Head of caudate nucleus (tissue), 42 donors: ENCODE measurements at regions not wholly inside any gene's neighbourhood (a gene's known extent, or its start where the extent isn't known, plus 50 kb on each side); places are given as distances from the start of the nearest gene placed in this dataset.

Experiments used
- DNase-seq, 42 donors: peaks; one replicate each; pipeline versions ENCODE4 v3.0.0 to v3.0.0-alpha.2; 2020 to 2021; ENCODE audit warnings: mixed read lengths in 7 of 42
- intact Hi-C: fragments of 100-400 bp; cut with DNase I; formaldehyde crosslinking; loops from one replicate; pipeline ENCODE4 v1.15.0; 2022

GRCh38 chr13:70390064-70390463, 281.8 kb upstream of the KLHL1 start:
- DNase-seq: no peak
- intact Hi-C loops: no loop called here

DNA sequence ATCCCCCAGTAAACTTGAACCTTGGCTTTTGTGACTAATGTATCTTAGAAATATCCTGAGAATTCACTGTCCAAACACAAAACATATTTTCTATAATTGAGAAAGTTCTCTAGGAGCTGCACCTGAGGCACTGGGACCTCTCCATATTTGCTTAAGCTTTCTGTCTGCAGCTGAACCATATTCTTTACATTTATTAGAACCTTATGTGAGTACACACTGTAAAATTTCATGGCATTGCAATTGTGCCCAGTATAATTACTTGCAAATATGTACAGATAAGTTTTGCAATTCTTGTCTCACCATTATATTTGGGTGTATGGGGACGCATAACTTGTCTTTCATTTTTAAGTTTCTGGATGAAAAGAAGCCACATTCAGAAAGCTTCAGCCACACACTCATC, 280.7 kb upstream of the KLHL1 start:
- intact Hi-C loops: no loop called here
- DNase-seq: no peak

DNA sequence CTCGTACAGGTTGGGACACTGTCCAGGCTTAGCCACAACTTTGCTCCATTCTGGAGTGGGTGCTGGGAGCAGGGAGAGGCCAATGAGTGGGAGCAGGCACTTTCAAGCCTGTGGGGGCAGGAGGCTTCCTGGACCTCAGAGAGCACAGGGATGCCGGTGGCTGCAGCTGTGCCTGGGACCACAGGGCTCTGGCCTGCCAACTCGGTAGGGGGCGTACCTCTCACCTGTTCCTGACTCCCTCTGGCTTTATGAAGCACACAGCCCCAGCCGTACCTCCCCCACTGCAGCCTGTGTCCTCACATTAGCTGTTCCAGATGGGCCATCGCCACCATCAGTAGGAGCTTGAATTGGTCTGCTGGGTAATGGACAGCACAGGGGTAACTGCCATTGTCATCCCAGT, 278.7 kb upstream of the KLHL1 start:
- intact Hi-C loops: no loop called here

GRCh38 chr13:70385852-70386251, 277.6 kb upstream of the KLHL1 start:
- no peak for DNase-seq
- intact Hi-C loops: no loop called here

More for the DNA sequence above, 278.7 kb upstream of the KLHL1 start:
- DNase-seq: no peak

- no peak for DNase-seq
- intact Hi-C loops: no loop called here
Observed at GRCh38 chr13:70384156-70384555, 275.9 kb upstream of the KLHL1 start.

- no peak for DNase-seq
- intact Hi-C loops: no loop called here
Observed at GRCh38 chr13:70380809-70381208, 272.6 kb upstream of the KLHL1 start.

- intact Hi-C loops: no loop called here
- DNase-seq: no peak
Observed at GRCh38 chr13:70375718-70376117, 267.5 kb upstream of the KLHL1 start.

- intact Hi-C loops: no loop called here
Observed at GRCh38 chr13:70370924-70371323, 262.7 kb upstream of the KLHL1 start.

DNA sequence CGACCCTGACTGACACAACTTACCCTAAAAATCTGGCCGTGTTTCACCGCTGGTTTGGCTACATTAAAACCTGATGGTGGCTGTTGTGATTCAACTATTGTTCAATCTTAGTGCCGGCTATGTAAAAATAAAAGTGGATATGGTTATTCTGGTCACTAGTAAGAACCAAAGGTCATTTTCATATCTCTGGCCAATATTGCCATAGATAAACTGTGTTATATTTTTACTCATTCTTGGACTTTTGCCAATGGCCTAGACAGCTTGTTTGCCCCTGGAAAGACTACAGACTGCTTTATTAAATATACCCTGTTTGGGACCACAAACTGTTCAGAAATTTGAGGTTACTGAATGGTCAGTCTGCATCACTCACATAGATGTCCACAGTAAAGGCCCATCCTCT, 258.5 kb upstream of the KLHL1 start:
- intact Hi-C loops: no loop called here
- no peak for DNase-seq

More at GRCh38 chr13:70370924-70371323, 262.7 kb upstream of the KLHL1 start:
- no peak for DNase-seq

DNA sequence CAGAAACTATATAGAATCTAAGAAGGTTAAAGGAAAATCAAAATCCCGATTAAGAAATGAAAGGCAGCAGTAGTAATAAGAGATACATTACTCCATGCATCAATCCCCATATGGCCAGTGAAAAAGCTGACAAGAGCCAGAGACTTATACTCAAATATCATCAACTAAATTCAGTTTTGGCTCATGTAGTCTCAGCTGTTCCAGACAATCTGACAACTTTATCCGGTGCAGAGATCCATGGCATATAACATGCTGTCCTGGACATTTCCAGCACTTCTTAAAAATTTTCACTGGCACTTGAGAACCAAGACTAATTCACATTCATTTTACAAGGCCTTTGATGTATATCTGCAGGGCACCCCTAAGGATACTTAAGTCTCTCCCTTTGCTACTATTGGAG, 255.7 kb upstream of the KLHL1 start:
- intact Hi-C loops: no loop called here
- no peak for DNase-seq

DNA sequence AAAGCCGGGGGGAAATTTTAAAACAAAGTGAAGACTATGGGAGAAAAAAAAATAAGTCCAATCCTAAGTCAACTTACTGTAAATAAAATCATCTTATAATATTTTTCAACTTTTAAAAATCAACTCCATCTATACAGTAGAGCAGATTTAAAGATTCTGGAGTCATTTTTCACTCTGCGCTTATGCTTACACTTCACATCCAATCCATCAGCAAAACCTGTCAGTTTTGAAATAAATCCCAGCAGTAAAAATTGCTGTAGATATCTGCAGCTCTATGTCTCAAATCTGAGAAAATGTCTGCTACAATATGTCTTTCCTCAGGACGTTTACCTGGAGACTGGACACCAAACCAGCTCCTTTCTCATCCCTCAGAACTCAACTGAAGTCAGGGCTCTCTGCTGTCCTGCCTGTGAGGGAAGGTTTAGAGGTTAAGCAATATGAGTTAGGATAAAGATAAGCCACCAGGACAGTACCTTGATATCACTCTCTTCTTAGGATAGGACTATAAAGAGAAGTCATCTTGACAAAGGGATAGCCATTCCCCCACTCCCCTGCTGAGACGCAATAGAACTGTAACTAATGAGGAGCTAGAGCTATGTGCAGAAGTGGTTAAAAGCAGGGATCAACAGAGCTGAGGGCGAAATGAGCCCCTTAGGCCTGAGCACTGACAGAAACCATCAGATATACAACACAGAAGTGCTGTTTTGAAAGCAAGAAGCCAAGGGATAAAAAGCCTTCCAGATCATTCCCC, 254.7 kb upstream of the KLHL1 start:
- no peak for DNase-seq
- intact Hi-C loops: no loop called here

DNA sequence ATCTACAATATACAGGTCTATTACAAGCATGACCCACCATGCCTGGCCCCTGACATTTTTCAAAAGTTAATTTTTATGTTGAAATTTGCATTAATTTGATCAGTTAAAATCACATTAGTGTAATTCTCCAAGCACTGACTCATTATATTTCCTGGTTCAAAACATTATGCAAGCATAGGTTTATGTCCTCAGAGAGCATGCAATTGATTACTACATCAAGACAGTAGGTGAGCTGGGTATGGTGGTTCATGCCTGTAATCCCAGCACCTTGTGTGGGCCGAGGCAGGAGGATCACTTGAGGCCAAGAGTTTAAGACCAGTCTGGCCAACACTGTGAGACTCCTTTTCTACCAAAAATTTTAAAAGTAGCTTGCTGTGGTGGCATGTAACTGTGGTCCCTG, 248.8 kb upstream of the KLHL1 start:
- no peak for DNase-seq
- intact Hi-C loops: no loop called here

DNA sequence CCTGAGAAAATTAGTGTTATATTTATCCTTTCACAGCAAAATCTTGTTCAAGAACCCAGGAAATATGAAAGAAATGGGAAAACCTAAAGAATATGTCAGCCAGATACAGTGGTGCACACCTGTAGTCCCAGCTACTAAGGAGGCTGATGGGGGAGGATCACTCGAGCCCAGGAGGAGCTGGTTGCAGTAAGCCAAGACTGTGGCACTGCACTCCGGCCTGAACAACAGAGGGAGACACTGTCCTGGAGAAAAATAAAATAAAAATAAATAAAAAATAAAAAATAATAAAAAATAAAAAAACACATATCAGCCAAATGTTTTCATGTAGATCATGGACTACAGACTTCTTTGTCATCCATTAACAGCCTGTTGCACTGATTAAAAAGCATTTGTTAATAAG, 244.8 kb upstream of the KLHL1 start:
- no peak for DNase-seq
- intact Hi-C loops: no loop called here

DNA sequence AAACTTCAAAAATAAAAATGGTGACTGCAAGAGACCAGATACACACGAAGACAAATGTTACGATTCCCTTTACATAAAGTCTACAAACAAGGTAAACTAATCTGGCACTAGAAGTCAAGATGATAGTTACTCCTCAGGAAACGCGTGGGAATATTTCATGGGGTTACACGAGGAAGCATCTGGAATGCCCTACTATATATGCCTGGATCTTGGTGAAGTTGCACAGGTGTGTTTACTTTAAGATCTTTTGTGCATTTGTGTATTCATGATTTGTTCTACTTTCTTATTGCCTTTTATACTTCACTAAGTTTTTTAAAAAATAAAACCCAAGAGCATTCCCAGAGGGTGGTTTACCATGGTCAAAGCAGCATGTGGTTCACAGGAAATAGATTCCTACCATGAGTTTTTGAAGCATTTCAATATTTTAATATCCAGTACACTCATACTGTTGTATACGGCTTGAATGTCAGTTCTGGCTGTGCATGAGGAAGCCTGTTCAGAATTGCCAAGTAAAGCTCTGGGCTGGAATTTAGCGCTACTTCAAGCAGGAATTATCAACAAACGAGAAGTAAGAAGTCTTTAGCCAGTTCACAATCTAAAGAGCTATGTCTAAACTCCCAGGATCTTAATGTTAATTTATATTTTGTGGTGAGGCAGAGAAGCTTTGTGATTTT, 239.8 kb upstream of the KLHL1 start:
- intact Hi-C loops: no loop called here
- no peak for DNase-seq

DNA sequence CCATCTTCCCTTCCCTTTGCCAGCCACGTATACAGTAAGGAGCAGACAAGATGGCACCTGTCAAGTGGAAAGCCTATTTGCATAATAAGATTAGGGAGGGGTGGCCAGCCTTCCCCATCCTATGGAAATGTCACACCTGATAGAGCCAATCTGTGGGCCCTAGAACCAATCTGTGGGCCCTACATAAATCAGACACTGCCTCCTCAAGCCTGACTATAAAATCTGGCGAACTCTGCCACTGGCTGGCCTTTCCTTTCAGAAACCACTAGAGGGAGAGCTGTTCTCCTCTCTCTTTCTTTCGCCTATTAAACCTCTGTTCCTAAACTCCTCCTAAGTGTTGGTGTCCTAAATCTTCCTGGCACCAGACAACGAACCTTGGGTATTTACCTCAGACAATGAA, 231.5 kb upstream of the KLHL1 start:
- intact Hi-C loops: no loop called here
- no peak for DNase-seq

DNA sequence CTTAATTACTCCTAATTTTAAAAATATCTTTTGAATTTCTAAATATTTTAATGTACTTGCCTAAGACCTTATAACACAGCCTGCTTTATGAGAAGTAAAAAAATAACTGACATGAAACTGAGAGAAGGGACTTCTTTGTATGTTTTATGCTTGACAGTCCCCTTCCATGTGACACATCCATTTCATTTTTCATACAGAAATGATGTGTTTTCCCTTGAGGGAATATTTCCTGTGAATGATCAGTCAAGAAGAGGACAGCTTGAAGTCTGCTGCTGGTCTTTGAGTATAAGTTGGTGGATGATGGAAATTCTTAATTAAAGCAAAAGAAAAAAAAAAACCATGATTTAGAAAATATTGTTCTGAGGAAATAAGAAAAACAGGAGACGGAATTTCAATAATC, 230.4 kb upstream of the KLHL1 start:
- intact Hi-C loops: no loop called here
- DNase-seq: no peak

DNA sequence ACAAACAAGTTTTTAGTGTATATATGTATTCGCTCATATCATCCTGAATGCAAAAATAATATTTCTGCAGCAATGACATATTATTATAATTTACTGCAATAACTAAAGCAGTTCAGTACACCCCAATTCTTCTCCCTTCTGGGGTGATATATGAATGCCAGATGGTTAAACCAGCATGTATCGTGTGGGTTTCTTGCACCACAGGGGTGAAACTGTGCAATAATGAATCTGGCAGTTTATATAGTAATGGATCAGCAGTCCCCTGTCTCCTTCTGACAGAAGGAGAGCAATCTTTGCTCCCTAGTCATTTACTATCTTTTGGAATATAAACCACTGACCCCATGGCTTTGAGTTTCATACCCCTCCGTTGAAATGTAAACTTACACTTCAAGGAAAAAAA, 228.6 kb upstream of the KLHL1 start:
- no peak for DNase-seq
- intact Hi-C loops: no loop called here

DNA sequence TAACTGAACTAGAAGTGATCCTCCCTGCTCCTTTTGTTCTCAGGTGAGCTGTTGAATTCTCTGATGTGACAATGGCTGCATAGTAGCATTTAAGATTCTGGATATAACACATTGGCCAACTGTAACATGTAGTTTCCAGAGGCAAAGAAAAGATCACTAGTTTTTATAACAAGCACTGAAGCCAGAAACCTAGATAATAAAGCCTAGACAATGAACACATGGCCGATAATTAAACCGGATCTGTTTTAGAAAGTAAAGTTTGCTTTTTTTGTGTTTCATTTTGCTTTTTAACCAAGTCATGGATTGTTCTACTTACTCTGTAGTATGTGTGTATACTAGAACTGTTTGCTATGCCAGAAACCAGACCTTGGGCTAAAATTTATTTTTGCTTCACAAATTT, 225.5 kb upstream of the KLHL1 start:
- intact Hi-C loops: no loop called here
- DNase-seq: no peak

- no peak for DNase-seq
- intact Hi-C loops: no loop called here
Observed at GRCh38 chr13:70330697-70331361, 222.6 kb upstream of the KLHL1 start.

DNA sequence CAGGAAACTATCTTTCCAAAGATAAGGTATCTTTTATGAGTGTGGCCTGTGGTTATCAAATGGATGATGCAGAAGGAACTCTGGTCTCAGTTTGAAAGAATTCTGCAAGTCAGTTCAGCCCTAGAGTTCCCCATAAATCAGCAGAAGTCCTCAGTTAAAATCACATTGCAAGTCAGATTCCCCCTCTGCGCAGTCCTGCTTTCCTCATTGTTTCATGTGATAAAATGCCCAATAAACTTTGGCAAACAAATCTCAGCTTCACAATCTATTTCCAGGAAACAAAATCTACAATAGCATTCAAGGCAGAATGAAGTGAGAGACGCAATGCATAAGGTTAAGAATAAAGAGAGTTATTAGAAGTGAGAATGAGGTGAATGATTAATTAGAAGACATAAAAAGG, 216.3 kb upstream of the KLHL1 start:
- DNase-seq: no peak
- intact Hi-C loops: no loop called here

- no peak for DNase-seq
- intact Hi-C loops: no loop called here
Observed at GRCh38 chr13:70311191-70311590, 202.9 kb upstream of the KLHL1 start.
